ENCODE measurements at regions not wholly inside any gene's neighbourhood (a gene's known extent, or its start where the extent isn't known, plus 50 kb on each side); places are given as distances from the start of the nearest gene placed in this dataset.

GRCh38 chr2:39545957-39546356 is 108.9 kb upstream of the MAP4K3 start:
- no peak for DNase-seq (ENCODE audit: extremely low spot score, unreplicated experiment)
- no peak for TF ChIP-seq CTCF (conservative IDR thresholded peaks at IDR 0.05)
- Mint-ChIP-seq H3K36me3 (no peaks in the 10 kb centered on the region), H3K27ac (no peak overlapping the region), H3K4me3 (no peak overlapping the region), H3K4me1 (ENCODE audit: unreplicated experiment) (peaks cover 18% of the 10 kb centered on the region), H3K27me3 (no peaks in the 10 kb centered on the region), H3K9me3 (peaks cover 5% of the 10 kb centered on the region)

GRCh38 chr2:39546409-39546808 is 109.3 kb upstream of the MAP4K3 start:
- no peak for TF ChIP-seq CTCF (conservative IDR thresholded peaks at IDR 0.05)
- H3K27ac Mint-ChIP-seq: no peak overlapping the region
- H3K4me3 Mint-ChIP-seq: no peak overlapping the region
- H3K36me3 Mint-ChIP-seq: no peaks in the 10 kb centered on the region
- no peaks in the 10 kb centered on the region for H3K27me3 Mint-ChIP-seq
- DNase-seq (ENCODE audit: extremely low spot score, unreplicated experiment): no peak
- H3K4me1 Mint-ChIP-seq (ENCODE audit: unreplicated experiment): peaks cover 21% of the 10 kb centered on the region
- H3K9me3 Mint-ChIP-seq: peaks cover 5% of the 10 kb centered on the region

- Mint-ChIP-seq H3K4me1 (ENCODE audit: unreplicated experiment) (peaks cover 15% of the 10 kb centered on the region), H3K9me3 (peaks cover 5% of the 10 kb centered on the region), H3K36me3 (no peaks in the 10 kb centered on the region), H3K27me3 (no peaks in the 10 kb centered on the region), H3K27ac (no peak overlapping the region), H3K4me3 (no peak overlapping the region)
- no peak for DNase-seq (ENCODE audit: extremely low spot score, unreplicated experiment)
- TF ChIP-seq CTCF (conservative IDR thresholded peaks at IDR 0.05): no peak
Observed at GRCh38 chr2:39546937-39547336, 109.9 kb upstream of the MAP4K3 start.

- Mint-ChIP-seq H3K36me3 (no peaks in the 10 kb centered on the region), H3K9me3 (peaks cover 5% of the 10 kb centered on the region)
Observed at GRCh38 chr2:39547811-39548719, 111.0 kb upstream of the MAP4K3 start.

GRCh38 chr2:39549000-39549399 is 111.9 kb upstream of the MAP4K3 start:
- no peaks in the 10 kb centered on the region for H3K27me3 Mint-ChIP-seq
- no peak overlapping the region for H3K4me3 Mint-ChIP-seq
- no peak for TF ChIP-seq CTCF (conservative IDR thresholded peaks at IDR 0.05)
- H3K27ac Mint-ChIP-seq: no peak overlapping the region
- no peak for DNase-seq (ENCODE audit: extremely low spot score, unreplicated experiment)
- H3K9me3 Mint-ChIP-seq: peaks cover 5% of the 10 kb centered on the region
- H3K36me3 Mint-ChIP-seq: no peaks in the 10 kb centered on the region
- H3K4me1 Mint-ChIP-seq (ENCODE audit: unreplicated experiment): peaks cover 14% of the 10 kb centered on the region

More at GRCh38 chr2:39547811-39548719, 111.0 kb upstream of the MAP4K3 start:
- no peak overlapping the region for H3K4me3 Mint-ChIP-seq
- DNase-seq (ENCODE audit: extremely low spot score, unreplicated experiment): no peak
- peaks cover 14% of the 10 kb centered on the region for H3K4me1 Mint-ChIP-seq (ENCODE audit: unreplicated experiment)
- H3K27ac Mint-ChIP-seq: no peak overlapping the region
- no peaks in the 10 kb centered on the region for H3K27me3 Mint-ChIP-seq
- TF ChIP-seq CTCF (conservative IDR thresholded peaks at IDR 0.05): no peak
